ENCODE measurements at regions not wholly inside any gene's neighbourhood (a gene's known extent, or its start where the extent isn't known, plus 50 kb on each side); places are given as distances from the start of the nearest gene placed in this dataset.

DNA sequence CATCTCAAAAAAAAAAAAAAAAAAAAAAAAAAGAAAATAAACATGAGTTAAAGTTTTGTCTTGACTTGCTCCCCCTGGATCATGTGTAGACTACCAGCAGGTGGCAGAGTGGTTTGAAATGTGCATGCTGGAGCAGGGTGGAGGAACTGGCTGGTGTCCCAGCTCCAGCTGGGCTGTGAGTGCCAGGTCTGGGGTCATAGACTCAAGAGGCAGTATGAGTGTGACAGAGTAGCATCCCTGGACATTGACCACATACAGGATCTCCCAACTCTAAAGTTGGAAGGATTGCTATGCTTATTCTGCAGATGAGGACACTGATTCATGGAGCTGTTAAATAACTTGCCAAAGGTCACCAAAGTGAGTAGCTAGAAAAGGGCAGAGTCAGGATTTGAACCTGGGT, 198.0 kb upstream of the MPHOSPH6 start:
- no peak overlapping the region for H3K4me3 Mint-ChIP-seq
- no peaks in the 10 kb centered on the region for H3K4me1 Mint-ChIP-seq
- no peak overlapping the region for H3K27ac Mint-ChIP-seq
- no peaks in the 10 kb centered on the region for H3K9me3 Mint-ChIP-seq
- no peaks in the 10 kb centered on the region for H3K27me3 Mint-ChIP-seq
- H3K36me3 Mint-ChIP-seq: no peaks in the 10 kb centered on the region

DNA sequence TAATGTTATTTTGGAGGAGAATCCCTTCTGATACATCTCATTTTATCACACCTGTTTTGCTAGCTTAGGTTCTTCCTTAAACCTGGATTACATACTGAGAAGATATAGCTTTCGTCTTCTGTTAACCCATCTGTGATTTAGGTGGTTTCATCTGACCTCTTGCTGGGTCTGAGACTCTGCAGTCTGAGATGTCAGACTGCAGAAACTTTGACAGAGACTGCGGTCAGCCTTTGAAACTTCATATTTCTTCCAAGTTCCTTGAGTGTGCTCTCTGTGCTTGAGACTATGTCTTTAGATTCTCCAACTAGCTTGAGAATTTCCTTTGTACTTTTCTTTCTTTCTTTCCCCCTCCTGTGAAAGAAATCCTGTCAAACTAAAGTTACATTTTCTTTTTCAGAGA, 196.4 kb upstream of the MPHOSPH6 start:
- H3K4me1 Mint-ChIP-seq: no peaks in the 10 kb centered on the region
- no peak overlapping the region for H3K27ac Mint-ChIP-seq
- no peak overlapping the region for H3K4me3 Mint-ChIP-seq
- no peaks in the 10 kb centered on the region for H3K9me3 Mint-ChIP-seq
- no peaks in the 10 kb centered on the region for H3K36me3 Mint-ChIP-seq
- H3K27me3 Mint-ChIP-seq: peaks cover 1% of the 10 kb centered on the region

DNA sequence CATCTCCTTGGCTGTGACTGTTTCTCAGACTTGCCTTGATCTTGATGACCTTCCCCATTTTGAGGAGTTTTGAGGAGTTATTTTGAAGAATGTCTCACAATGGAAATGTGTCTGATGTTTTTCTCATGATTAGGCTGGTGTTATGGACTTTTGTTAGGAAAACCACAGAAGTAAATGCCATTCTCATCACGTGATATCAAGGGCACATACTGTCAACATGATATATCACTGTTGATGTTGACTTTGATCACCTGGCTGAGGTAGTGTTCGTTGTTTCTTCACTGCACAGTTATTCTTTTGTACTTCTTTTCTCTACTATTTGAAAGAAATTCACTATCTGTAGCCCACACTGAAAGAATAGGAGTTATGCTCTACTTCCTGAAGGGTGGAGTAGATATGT, 194.7 kb upstream of the MPHOSPH6 start:
- no peak overlapping the region for H3K4me3 Mint-ChIP-seq
- H3K27ac Mint-ChIP-seq: no peak overlapping the region

GRCh38 chr16:82363026-82363816, 193.2 kb upstream of the MPHOSPH6 start:
- H3K36me3 Mint-ChIP-seq: no peaks in the 10 kb centered on the region
- H3K27me3 Mint-ChIP-seq: peaks cover 1% of the 10 kb centered on the region
- no peak overlapping the region for H3K4me3 Mint-ChIP-seq
- no peaks in the 10 kb centered on the region for H3K4me1 Mint-ChIP-seq
- peaks cover 0 to 2% (median 0%) of the 10 kb centered on the region in 3 donors for H3K9me3 Mint-ChIP-seq
- no peak overlapping the region for H3K27ac Mint-ChIP-seq

More for the DNA sequence above, 194.7 kb upstream of the MPHOSPH6 start:
- no peaks in the 10 kb centered on the region for H3K4me1 Mint-ChIP-seq
- peaks cover 1% of the 10 kb centered on the region for H3K27me3 Mint-ChIP-seq
- no peaks in the 10 kb centered on the region for H3K9me3 Mint-ChIP-seq
- no peaks in the 10 kb centered on the region for H3K36me3 Mint-ChIP-seq

- Mint-ChIP-seq H3K9me3 (peaks cover 0 to 2% (median 0%) of the 10 kb centered on the region in 3 donors), H3K4me1 (no peaks in the 10 kb centered on the region), H3K27me3 (peaks cover 1% of the 10 kb centered on the region), H3K27ac (no peak overlapping the region), H3K4me3 (no peak overlapping the region), H3K36me3 (no peaks in the 10 kb centered on the region)
Observed at GRCh38 chr16:82361885-82362284, 191.9 kb upstream of the MPHOSPH6 start.

GRCh38 chr16:82360024-82360783, 190.2 kb upstream of the MPHOSPH6 start:
- Mint-ChIP-seq H3K36me3 (no peaks in the 10 kb centered on the region), H3K27me3 (peaks cover 1% of the 10 kb centered on the region), H3K4me3 (no peak overlapping the region), H3K9me3 (peaks cover 0 to 2% (median 0%) of the 10 kb centered on the region in 3 donors), H3K4me1 (no peaks in the 10 kb centered on the region), H3K27ac (no peak overlapping the region)

- H3K27ac Mint-ChIP-seq: no peak overlapping the region
- no peaks in the 10 kb centered on the region for H3K4me1 Mint-ChIP-seq
- no peaks in the 10 kb centered on the region for H3K36me3 Mint-ChIP-seq
- no peak overlapping the region for H3K4me3 Mint-ChIP-seq
- H3K9me3 Mint-ChIP-seq: peaks cover 0 to 2% (median 0%) of the 10 kb centered on the region in 3 donors
- H3K27me3 Mint-ChIP-seq: peaks cover 1% of the 10 kb centered on the region
Observed at GRCh38 chr16:82358606-82359221, 188.7 kb upstream of the MPHOSPH6 start.

DNA sequence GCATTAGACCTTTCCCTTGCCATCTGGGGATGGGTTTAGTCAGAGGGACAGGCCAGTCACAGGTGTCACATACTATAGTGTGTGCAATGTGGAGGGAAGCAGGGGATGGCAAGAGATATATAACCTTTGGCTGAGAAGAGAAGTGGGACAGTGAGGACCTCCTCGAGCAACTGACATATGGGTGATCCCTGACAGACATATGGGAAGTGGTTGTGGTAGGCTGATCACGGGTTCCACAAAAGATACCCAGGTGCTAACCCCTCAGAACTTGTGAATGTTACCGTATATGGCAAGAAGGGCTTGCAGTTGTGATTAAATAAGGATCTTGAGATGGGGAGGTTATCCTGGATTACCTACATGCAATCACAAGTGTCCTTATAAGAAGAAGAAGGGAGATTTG, 188.1 kb upstream of the MPHOSPH6 start:
- no peak overlapping the region for H3K4me3 Mint-ChIP-seq
- no peaks in the 10 kb centered on the region for H3K36me3 Mint-ChIP-seq
- peaks cover 1% of the 10 kb centered on the region for H3K27me3 Mint-ChIP-seq
- H3K9me3 Mint-ChIP-seq: peaks cover 0 to 2% (median 0%) of the 10 kb centered on the region in 3 donors
- no peak overlapping the region for H3K27ac Mint-ChIP-seq
- no peaks in the 10 kb centered on the region for H3K4me1 Mint-ChIP-seq

- H3K27ac Mint-ChIP-seq: no peak overlapping the region
- H3K4me3 Mint-ChIP-seq: no peak overlapping the region
- H3K9me3 Mint-ChIP-seq: peaks cover 0 to 2% (median 0%) of the 10 kb centered on the region in 3 donors
- no peaks in the 10 kb centered on the region for H3K36me3 Mint-ChIP-seq
- no peaks in the 10 kb centered on the region for H3K4me1 Mint-ChIP-seq
- H3K27me3 Mint-ChIP-seq: no peaks in the 10 kb centered on the region
Observed at GRCh38 chr16:82357237-82357636, 187.2 kb upstream of the MPHOSPH6 start.

DNA sequence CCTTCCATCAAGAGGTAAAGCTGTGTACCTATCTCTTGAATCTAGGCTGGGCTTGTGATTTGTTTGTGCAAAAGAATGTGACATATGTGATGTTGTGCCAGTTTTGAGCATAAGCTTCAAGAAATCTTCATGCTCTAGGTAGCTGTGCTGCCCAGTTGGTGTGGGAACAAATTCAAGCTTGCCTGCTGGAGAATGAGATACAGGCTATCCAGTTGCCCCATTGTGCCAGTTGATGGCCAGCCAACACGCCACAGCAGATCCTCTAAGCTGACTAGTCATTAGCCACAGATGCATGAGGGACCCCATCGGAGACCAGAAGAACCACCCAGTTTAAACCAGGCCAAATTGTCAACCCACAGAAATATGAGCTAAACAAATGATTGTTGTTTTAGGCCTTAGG, 180.5 kb upstream of the MPHOSPH6 start:
- Mint-ChIP-seq H3K9me3 (no peaks in the 10 kb centered on the region), H3K4me1 (no peaks in the 10 kb centered on the region), H3K36me3 (peaks cover 2% of the 10 kb centered on the region), H3K27ac (no peak overlapping the region), H3K27me3 (no peaks in the 10 kb centered on the region), H3K4me3 (no peak overlapping the region)

GRCh38 chr16:82345318-82345717, 175.3 kb upstream of the MPHOSPH6 start:
- H3K36me3 Mint-ChIP-seq: peaks cover 3% of the 10 kb centered on the region

DNA sequence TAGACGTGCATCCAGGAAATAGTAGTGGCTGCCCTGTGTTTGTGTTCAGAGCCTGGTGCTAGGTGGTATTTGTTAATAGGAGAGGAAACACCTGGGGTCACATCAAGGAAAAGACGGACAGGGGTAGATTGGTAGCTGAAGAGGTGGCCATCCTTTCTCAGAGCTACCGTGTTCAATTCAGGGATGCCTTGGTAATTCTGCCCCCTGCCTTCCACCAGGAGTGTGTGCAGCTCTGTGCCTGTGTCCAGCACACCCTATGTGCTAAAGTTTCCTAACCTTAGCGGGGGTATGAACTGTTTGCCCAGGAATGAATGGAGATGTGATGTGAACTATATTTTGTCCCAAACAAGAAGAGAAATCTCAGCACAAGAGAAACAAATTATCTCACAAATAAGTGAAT, 174.1 kb upstream of the MPHOSPH6 start:
- Mint-ChIP-seq H3K4me1 (no peaks in the 10 kb centered on the region), H3K27ac (no peak overlapping the region), H3K4me3 (no peak overlapping the region), H3K36me3 (peaks cover 2% of the 10 kb centered on the region), H3K9me3 (peaks cover 0 to 4% (median 2%) of the 10 kb centered on the region in 3 donors), H3K27me3 (peaks cover 12% of the 10 kb centered on the region)

More at GRCh38 chr16:82345318-82345717, 175.3 kb upstream of the MPHOSPH6 start:
- H3K9me3 Mint-ChIP-seq: peaks cover 0 to 4% (median 0%) of the 10 kb centered on the region in 3 donors
- no peaks in the 10 kb centered on the region for H3K4me1 Mint-ChIP-seq
- H3K4me3 Mint-ChIP-seq: no peak overlapping the region
- H3K27ac Mint-ChIP-seq: no peak overlapping the region
- H3K27me3 Mint-ChIP-seq: peaks cover 7% of the 10 kb centered on the region

DNA sequence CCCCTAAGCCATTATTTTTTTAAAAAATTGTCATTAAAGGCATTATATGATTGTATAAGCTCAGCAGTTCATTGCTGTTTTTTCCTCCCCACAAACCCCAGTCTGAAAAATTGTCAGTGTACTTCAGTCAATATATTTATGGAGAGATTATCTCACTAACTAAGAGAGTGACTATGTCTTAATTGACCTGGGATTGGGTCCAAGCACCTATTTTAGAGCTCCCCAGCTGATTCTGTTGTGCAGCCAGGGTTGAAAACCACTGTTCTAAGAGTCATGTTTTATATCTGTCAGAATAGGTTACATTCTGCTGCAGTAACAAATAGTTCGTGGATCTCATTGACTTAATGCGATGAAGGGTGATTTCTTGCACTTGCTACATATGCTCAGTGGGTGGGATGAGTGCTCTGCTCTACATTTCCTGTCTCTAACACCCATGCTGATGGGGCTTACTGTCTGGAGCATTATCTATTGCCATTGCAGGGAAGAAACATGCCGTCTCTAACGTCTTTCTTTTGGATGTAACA, 171.2 kb upstream of the MPHOSPH6 start:
- Mint-ChIP-seq H3K4me1 (no peaks in the 10 kb centered on the region), H3K27ac (no peak overlapping the region), H3K36me3 (peaks cover 2% of the 10 kb centered on the region)

DNA sequence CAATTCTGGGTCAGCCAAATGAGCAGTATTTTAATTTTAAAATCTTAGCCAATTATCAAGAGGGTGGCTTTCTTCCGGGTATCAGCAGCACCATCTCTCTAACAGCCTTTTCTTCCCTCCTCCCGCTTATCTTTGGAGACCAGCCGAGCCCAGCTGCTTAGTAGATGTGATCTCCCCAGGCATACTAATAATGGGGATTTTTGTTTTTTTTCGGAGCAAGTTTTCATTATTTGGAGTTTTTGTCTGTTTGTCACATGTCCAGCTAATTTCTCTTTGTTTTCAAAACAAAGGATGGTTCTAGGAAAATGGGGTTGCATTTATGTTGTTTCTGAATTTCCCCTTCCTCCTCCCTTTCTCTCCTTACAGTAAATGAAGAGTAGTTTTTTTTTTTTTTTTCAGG, 170.5 kb upstream of the MPHOSPH6 start:
- Mint-ChIP-seq H3K9me3 (peaks cover 4 to 5% (median 4%) of the 10 kb centered on the region in 3 donors), H3K4me3 (no peak overlapping the region), H3K27me3 (peaks cover 14% of the 10 kb centered on the region), H3K36me3 (peaks cover 2% of the 10 kb centered on the region), H3K4me1 (no peaks in the 10 kb centered on the region), H3K27ac (no peak overlapping the region)

More for the DNA sequence above, 171.2 kb upstream of the MPHOSPH6 start:
- Mint-ChIP-seq H3K27me3 (peaks cover 14% of the 10 kb centered on the region), H3K9me3 (peaks cover 3 to 5% (median 4%) of the 10 kb centered on the region in 3 donors), H3K4me3 (no peak overlapping the region)

DNA sequence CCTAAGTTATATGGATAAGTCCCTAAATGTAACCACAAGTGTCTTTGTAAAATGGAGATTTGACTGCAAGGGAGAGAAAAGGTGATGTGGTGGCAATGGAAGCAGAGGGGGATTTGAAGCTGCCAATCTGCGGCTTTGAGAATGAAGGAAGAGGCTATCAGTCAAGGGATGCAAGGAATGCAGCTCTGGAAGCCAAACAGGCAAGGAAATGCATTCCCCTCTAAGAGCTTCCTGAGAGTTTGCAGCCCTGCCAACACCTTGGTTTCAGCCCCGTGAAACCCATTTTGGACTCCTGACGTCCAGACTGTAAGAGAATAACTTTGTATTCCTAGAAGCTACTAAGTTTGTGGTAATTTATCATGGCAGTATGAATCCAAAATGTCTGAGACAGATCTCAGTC, 167.3 kb upstream of the MPHOSPH6 start:
- Mint-ChIP-seq H3K27me3 (peaks cover 14% of the 10 kb centered on the region), H3K36me3 (peaks cover 2% of the 10 kb centered on the region), H3K9me3 (peaks cover 4 to 9% (median 8%) of the 10 kb centered on the region in 3 donors), H3K4me1 (no peaks in the 10 kb centered on the region), H3K4me3 (no peak overlapping the region), H3K27ac (no peak overlapping the region)
